CD4-positive, alpha-beta T cell treated with Interleukin-1 beta for 1 hour (primary cell): ENCODE measurements at regions not wholly inside any gene's neighbourhood (a gene's known extent, or its start where the extent isn't known, plus 50 kb on each side); places are given as distances from the start of the nearest gene placed in this dataset.
"Not testable (repeated sequence)": the region's sequence is repeated elsewhere in the genome, so short reads cannot be mapped to it uniquely, and the experiment has no call there.

Source experiments
- DNase-seq, 2 donors: peaks; one replicate each; pipeline ENCODE4 v3.0.0-alpha.2; 2020 to 2022

DNA sequence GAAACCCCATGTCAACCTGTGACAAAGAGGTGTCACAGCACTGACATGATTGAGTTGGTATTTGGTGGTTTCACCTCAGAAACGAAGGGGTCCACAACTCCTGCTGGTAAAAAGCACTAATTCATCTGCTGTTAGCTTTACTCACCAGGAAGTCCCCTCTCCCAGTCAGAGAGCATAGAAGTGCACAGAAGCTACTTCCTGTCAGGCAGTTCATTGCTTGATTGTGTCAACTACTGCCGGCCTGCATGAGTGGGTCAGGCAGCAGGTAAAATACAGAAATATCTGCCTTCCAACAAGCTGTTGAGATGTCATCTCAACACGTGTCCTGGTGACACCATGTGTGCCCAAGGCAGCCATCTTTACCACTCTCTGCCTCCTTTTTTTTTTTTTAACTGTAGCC lies 596.6 kb upstream of the NR2F2 start:
- peak in 1 of 2 donors; percentile 12 for DNase-seq

DNA sequence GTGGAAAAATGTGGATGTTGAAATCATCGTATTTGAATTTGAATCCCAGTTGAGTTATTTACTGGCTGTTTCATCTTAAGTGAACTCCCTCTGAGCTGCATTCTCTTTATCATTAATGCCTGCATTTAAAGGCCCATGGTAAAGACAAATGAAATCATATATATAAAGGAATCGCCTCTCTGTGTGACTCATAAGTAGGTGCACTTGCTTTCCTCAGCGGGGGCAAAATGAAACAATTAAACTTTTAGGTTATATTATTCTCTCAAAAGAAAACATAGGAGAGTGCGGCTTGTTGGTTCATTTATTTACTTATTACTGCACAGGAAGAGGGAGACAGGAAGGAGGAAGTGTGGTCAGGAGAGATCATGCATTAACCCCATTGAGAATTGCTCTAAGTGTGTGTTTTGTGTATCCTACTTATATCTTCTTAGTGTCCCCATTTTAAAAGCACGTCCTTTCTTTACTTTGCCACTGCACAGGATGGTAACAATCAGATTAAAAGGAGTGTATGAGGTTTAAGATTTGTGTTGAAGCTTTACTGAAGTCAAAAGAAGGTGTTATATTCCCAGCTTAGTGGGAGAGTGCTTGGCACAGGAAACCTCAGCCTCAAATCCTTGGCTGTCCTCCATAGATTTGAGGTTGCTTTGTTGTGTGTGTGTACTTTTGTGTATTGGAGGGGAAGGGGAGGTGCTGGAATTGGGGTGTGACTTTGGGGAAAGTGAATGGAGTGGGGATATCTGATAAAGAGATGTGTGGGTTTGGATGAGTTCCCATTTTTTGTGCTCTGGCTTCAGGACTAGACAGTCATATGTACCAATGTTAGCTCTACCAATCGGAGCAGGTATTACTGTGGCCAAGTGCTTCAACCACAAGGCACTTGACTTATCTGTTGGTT lies 595.8 kb upstream of the NR2F2 start:
- no peak for DNase-seq

GRCh38 chr15:95737060-95737459 lies 593.4 kb upstream of the NR2F2 start:
- no peak for DNase-seq

DNA sequence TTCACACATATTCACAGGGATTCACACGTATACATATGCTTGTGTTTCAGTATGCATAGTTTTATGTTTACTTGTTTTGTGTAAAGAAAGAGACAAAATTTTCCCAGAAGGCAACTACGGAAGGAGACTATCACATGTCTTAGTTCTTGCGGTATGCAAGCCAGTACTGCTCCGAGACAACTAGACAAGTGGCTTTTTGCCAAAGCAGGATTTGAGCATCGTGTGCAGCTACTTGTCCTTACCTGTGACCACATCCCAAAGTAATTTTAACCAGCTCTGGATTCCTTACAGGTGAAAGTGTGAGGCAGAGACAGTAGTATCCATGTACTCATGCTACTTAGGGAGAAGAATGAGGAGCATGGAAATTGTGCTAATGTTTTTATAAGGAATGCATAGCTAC lies 591.4 kb upstream of the NR2F2 start:
- no peak for DNase-seq

GRCh38 chr15:95741830-95742229 lies 588.7 kb upstream of the NR2F2 start:
- DNase-seq: no peak

DNA sequence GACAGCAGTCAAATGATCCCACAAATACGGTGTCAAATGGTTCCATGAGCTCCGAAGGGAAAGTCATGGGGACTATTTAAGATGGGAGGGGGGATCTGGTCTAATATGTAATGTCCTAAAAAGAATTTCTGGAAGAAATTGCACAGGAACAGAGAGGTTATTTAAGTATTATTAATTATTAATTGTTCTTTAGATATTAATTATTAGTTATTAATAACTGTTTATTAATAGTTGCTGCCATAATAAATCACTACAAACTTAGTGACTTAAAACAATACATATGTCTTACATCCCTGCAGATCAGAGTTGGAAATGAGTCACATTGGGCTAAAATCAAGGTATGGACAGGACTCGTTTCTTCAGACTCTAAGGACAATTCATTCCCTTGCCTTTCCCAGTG lies 588.2 kb upstream of the NR2F2 start:
- no peak for DNase-seq

GRCh38 chr15:95742836-95743235 lies 587.7 kb upstream of the NR2F2 start:
- no peak for DNase-seq

GRCh38 chr15:95757171-95757570 lies 573.3 kb upstream of the NR2F2 start:
- DNase-seq: no peak

DNA sequence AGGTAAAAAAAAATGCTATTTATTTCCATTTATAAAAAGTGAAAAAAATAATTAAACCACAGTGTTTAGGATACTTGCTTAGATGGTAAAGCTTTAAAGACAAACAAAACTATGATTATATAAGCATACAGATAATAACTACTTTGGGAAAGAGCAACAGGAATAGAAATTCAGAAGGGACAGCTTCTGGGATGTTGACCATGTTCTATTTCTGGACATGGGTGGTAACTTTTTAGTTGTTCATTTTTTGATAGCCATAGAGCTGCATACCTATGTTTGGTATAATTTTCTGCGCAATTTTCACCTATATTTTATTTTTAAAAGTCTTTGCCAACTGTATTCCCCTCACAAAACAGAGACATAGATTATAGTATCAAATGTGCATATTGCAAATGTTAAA lies 572.0 kb upstream of the NR2F2 start:
- no peak for DNase-seq

DNA sequence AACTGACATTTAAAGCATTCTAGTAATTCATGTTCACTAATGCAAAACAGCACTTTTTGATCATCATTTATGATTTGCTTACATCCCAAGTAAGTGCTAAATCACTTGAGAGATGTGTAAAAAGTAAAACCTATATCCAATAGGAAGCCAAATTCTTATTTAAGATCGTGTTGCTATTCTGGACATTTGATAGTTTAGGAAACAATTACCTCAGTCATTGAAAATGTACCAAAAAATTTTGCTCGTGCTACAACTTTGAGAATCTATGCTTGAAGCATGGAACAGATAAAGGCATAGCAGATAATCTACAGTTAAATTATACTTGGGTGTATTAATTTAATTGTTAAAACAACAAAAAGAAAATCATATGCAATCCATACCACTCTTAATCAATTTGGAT lies 571.6 kb upstream of the NR2F2 start:
- no peak for DNase-seq

DNA sequence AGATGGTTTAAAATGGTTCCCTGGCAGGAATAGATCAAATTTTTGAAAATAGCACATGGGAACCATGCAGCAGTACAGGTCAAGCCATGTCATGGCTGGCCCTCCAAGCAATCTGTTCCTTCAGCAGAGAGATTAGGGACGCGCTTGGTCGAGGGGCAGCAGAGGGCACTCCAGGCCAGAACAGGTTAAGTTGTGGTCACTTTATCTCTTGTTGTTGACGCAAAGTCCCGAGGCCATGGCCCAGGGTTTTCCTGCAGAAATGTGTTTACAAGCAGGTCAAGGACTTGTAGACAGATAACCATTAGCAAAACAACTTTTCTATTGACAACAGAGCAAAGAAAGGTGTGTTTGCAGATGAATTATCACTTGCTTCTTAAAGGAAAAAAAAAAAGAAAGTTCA lies 570.0 kb upstream of the NR2F2 start:
- DNase-seq: no peak

- no peak for DNase-seq
These were observed 568.9 kb upstream of the NR2F2 start for GRCh38 chr15:95761501-95762165.

DNA sequence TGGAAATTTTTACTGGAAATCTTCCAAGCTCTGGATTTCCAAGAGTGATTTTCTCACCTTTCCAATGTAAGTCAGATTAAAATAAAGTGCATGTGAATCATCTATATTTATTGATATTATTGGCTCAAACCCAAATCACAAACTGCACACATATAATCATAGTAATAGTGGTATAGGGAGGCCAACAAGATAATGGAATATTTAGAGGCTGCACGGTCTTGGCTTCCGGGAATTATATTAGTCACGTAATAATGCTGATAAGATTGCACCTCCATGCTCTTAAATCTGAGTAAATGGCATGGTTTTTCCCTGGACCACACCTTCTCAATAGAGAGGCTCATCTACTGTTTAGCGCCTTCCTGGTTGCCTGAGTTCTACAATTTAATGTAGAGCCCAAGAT lies 567.1 kb upstream of the NR2F2 start:
- DNase-seq: no peak

GRCh38 chr15:95765161-95765560 lies 565.3 kb upstream of the NR2F2 start:
- DNase-seq: no peak

DNA sequence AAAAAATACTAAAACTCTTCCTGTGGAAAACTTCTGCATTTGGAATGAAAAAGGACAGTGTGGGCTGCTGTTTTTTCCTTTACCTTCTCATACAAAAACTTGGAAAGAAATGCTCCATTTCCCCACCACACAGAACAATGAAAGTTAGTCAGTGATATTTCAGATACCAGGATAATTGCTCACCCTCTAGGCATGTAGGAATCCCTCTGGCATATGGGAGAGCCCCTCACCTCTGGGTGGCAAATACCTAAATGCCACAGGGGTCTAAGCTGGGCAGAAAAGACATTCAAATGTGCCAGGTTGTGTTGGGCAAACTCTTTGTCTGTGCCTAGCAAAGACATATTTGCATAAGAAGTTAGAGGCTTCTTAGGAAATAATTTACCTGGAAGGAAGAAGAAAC lies 560.3 kb upstream of the NR2F2 start:
- no peak for DNase-seq

DNA sequence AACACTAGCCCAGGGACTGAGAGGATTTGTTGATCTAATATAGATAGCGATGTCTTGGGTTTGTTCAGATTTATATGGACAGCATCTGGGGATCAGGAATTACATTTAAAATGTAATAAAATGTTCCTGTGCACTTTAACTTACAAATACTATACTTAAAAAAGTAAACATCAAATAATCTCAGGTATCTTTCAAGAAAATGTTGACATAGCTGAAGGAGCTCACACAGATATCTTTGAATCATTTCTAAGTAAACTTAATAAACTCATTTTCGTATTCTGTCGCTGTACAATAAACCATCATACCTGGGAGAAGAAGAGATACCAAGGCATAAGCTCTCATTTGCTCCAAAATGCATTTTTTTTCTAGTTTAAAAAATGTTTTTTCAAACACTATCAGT lies 557.5 kb upstream of the NR2F2 start:
- no peak for DNase-seq

- no peak for DNase-seq
These were observed 546.0 kb upstream of the NR2F2 start for GRCh38 chr15:95784508-95784907.

DNA sequence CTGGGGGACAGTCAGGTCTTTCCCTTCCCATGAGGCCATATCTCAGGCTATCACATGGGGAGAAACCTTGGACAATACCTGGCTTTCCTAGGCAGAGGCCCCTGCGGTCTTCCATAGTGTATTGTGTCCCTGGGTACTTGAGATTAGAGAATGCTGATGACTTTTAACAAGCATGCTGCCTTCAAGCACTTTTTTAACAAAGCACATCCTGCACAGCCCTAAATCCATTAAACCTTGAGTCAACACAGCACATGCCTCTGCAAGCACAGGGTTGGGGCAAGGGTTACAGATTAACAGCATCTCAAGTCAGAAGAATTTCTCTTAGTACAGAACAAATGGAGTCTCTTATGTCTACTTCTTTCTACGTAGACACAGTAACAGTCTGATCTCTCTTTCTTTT lies 545.2 kb upstream of the NR2F2 start:
- DNase-seq: not testable (repeated sequence)

DNA sequence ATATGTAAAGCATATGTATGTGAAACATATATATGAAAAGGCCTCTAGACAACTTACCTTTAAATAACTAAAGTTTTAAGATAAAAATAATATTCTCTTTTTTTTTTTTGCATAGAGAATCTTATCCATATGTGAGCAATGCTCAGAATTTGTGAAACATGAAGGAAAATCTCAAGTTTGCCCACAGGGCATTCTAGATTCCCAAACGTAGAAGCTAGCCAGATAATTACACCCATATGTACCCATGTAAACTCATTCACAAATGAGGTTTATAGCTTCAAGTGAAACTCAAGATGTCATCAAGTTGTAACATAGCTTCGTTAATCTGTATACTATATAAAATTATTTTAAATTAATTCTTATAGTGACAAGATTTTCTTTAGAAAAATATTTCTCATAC lies 537.3 kb upstream of the NR2F2 start:
- no peak for DNase-seq

GRCh38 chr15:95795386-95795785 lies 535.1 kb upstream of the NR2F2 start:
- no peak for DNase-seq

- no peak for DNase-seq
These were observed 531.0 kb upstream of the NR2F2 start for GRCh38 chr15:95799286-95800200.

DNA sequence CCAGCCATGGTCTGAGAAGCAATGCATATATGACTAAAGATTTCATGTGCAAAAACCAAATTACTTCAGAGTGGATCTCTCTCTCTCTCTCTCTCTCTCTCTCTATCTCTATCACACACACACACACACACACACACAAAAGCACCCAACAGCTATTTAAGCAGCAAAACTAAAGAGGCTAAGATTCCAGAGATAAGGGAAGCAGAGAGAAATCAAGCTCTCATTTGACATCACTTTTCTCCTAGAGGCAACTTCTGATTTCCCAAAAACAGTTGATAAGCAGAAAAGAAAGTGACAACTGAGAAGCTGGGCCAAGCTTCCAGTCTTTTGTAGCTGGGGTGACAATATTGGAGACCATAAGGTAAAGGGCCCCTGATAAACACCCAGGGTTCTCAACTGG lies 526.0 kb upstream of the NR2F2 start:
- DNase-seq: no peak

GRCh38 chr15:95812491-95812890 lies 518.0 kb upstream of the NR2F2 start:
- no peak for DNase-seq
